ENCODE measurements at regions not wholly inside any gene's neighbourhood (a gene's known extent, or its start where the extent isn't known, plus 50 kb on each side); places are given as distances from the start of the nearest gene placed in this dataset.

DNA sequence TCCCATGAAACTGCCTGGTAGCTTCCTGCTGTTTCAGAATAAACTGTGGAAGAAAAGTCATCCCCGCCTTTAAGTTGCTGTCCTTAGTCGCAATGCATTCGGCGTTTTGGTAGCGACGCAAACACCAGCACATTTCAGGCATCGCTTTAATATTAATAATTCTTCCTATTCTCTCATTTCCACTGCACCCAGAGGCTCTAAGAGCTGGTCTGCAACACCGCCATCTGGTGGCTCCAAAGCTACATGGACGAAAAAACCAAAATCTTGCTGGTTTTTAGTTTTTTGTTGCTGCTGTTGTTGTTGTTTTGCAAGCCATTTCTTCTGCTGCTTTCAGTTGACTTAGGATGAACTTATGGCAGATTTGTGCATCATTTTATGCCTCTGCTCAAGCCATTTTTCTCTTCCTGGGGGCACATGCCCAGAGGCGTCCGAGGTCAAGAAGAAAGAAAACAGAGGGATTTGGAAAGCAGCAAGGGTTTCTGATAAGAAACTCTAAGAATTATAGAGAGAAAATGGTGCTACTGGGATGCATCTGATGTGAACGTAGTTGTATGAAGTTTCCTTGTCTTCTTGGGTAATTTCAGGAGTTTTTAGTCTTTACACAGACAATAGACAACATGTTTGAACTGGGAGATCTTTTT is 345.4 kb upstream of the KIRREL3 start:
- POLR2A ChIA-PET: no interaction called here
- Histone ChIP-seq H3K4me3 (no peak overlapping the region), H3K9me3 (no peaks in the 10 kb centered on the region), H3K4me2 (peak overlapping the region; percentile 52), H3K27ac (no peak overlapping the region), H3K4me1 (no peaks in the 10 kb centered on the region)
- ATAC-seq (peak in 1 of 2 experiments; percentile 52; a peak in 1 of 6 replicates), DNase-seq (ENCODE audit: low read depth in 1 of 2, low spot score in 1 of 2) (peak; percentile 24 to 25), FAIRE-seq (no peak)
- WGBS (ENCODE audit: missing lambda C conversion rate): under 1% methylated on average over 12 of the region's 12 CpGs
- CTCF ChIA-PET: interaction anchor here (0.7 to 2.7 kb wide), 10 partner anchors 8 to 904 kb away, joined by 3 to 17 read pairs (median 4); no protein-coding TSS in a partner anchor
- TF ChIP-seq HOXB13 (CRISPR knock-in tag; IDR thresholded peaks at IDR 0.05; ENCODE audit: low read depth) (no peak), RAD21 (conservative IDR thresholded peaks at IDR 0.05 in 1 of 2, IDR thresholded peaks at IDR 0.05 in 1 of 2) (peak; percentile 39 to 51; a peak in 4 of 5 replicates), SMC3 (IDR thresholded peaks at IDR 0.05) (peak; percentile 51)
- TF ChIP-seq, protein P1, sequence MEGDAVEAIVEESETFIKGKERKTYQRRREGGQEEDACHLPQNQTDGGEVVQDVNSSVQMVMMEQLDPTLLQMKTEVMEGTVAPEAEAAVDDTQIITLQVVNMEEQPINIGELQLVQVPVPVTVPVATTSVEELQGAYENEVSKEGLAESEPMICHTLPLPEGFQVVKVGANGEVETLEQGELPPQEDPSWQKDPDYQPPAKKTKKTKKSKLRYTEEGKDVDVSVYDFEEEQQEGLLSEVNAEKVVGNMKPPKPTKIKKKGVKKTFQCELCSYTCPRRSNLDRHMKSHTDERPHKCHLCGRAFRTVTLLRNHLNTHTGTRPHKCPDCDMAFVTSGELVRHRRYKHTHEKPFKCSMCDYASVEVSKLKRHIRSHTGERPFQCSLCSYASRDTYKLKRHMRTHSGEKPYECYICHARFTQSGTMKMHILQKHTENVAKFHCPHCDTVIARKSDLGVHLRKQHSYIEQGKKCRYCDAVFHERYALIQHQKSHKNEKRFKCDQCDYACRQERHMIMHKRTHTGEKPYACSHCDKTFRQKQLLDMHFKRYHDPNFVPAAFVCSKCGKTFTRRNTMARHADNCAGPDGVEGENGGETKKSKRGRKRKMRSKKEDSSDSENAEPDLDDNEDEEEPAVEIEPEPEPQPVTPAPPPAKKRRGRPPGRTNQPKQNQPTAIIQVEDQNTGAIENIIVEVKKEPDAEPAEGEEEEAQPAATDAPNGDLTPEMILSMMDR (IDR thresholded peaks at IDR 0.05): peak; percentile 52

DNA sequence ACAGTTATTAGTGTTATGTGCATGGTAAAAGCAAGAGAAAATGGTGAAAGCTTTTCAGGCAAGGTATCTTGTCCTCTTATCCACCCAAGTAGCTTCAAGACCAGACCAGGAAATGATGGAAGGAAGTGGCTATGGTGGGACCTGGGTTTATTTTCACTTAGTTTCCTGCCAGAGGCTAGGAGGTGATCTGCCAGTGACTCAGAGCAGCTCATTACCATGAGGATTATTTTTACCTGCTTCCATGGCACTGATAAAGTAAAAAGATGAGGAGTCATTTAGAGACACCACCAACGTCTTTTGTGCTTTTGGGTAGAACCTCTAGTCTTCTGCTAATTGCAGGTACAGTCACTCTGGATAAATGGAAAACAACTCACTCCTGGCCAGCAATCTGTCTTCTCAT is 339.9 kb upstream of the KIRREL3 start:
- Histone ChIP-seq H3K9me3 (no peaks in the 10 kb centered on the region), H3K4me1 (no peaks in the 10 kb centered on the region), H3K4me2 (no peak overlapping the region), H3K4me3 (no peak overlapping the region), H3K27ac (no peak overlapping the region)
- POLR2A ChIA-PET: no interaction called here
- DNase-seq (ENCODE audit: low read depth in 1 of 2, low spot score in 1 of 2) (no peak), FAIRE-seq (no peak), ATAC-seq (no peak)
- WGBS (ENCODE audit: missing lambda C conversion rate): 0% methylated on average over 1 of the region's 1 CpG
- CTCF ChIA-PET: no interaction called here
- no peak for TF ChIP-seq EHMT2 (IDR thresholded peaks at IDR 0.05; ENCODE audit: low read depth)
- no peak for TF ChIP-seq TFCP2L1 (CRISPR knock-in tag; IDR thresholded peaks at IDR 0.05)
- TF ChIP-seq CBX2 (IDR thresholded peaks at IDR 0.05; ENCODE audit: borderline replicate concordance, low read depth): no peak
- no peak for TF ChIP-seq POLR2A (IDR thresholded peaks at IDR 0.05; ENCODE audit: low read length)
- TF ChIP-seq HOXA7 (CRISPR knock-in tag; IDR thresholded peaks at IDR 0.05): no peak
- no peak for TF ChIP-seq SMC3 (IDR thresholded peaks at IDR 0.05)
- TF ChIP-seq ZNF302 (CRISPR knock-in tag; IDR thresholded peaks at IDR 0.05): no peak
- TF ChIP-seq, protein P1 (IDR thresholded peaks at IDR 0.05): no peak
- no peak for TF ChIP-seq ZSCAN20 (CRISPR knock-in tag; IDR thresholded peaks at IDR 0.05)
- no peak for TF ChIP-seq KDM1A (IDR thresholded peaks at IDR 0.05; ENCODE audit: low read depth)
- TF ChIP-seq HEYL (CRISPR knock-in tag; IDR thresholded peaks at IDR 0.05): no peak
- no peak for TF ChIP-seq MAZ (IDR thresholded peaks at IDR 0.05; ENCODE audit: borderline replicate concordance, low read depth, low read length)
- no peak for TF ChIP-seq RNF2 (IDR thresholded peaks at IDR 0.05; ENCODE audit: borderline replicate concordance, low read depth)

DNA sequence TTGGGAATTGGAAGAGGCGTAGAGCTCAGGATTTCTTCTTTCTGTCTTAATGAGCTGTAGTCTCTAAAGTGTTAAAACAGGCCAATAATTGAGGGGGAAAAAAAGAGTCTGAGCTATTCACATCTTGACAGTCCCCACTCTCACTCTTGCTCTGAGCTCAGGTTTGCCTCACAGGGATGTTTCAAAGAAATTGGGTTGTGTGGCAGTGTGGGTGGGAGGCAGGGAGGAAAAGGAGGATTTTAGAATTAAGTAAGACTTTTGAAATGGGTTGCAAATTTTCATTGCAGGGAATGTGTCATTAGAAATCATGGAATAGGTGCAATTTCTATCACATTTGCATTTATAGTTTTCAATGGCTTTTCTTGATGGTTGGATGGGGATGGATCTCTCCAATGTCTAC is 338.8 kb upstream of the KIRREL3 start:
- ChIA-PET CTCF (no interaction called here), POLR2A (no interaction called here)
- ATAC-seq: no peak
- no peaks in the 10 kb centered on the region for H3K9me3 ChIP-seq
- no peak overlapping the region for H3K4me2 ChIP-seq
- 6% methylated on average over 1 of the region's 1 CpG for WGBS (ENCODE audit: missing lambda C conversion rate)
- no peaks in the 10 kb centered on the region for H3K4me1 ChIP-seq
- H3K27ac ChIP-seq: no peak overlapping the region
- DNase-seq (ENCODE audit: low read depth in 1 of 2, low spot score in 1 of 2): no peak
- no peak overlapping the region for H3K4me3 ChIP-seq
- no peak for FAIRE-seq
- no peak for TF ChIP-seq KDM5A (IDR thresholded peaks at IDR 0.05)
- no peak for TF ChIP-seq HOXB13 (CRISPR knock-in tag; IDR thresholded peaks at IDR 0.05; ENCODE audit: low read depth)
- TF ChIP-seq, protein P2, sequence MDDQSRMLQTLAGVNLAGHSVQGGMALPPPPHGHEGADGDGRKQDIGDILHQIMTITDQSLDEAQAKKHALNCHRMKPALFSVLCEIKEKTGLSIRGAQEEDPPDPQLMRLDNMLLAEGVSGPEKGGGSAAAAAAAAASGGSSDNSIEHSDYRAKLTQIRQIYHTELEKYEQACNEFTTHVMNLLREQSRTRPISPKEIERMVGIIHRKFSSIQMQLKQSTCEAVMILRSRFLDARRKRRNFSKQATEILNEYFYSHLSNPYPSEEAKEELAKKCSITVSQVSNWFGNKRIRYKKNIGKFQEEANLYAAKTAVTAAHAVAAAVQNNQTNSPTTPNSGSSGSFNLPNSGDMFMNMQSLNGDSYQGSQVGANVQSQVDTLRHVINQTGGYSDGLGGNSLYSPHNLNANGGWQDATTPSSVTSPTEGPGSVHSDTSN (IDR thresholded peaks at IDR 0.05): no peak
- no peak for TF ChIP-seq EP300 (IDR thresholded peaks at IDR 0.05)
- TF ChIP-seq GATA3 (IDR thresholded peaks at IDR 0.05; ENCODE audit: borderline replicate concordance): no peak
- no peak for TF ChIP-seq ZFP36 (IDR thresholded peaks at IDR 0.05; ENCODE audit: borderline replicate concordance, partially characterized antibody)
- TF ChIP-seq, protein P3, sequence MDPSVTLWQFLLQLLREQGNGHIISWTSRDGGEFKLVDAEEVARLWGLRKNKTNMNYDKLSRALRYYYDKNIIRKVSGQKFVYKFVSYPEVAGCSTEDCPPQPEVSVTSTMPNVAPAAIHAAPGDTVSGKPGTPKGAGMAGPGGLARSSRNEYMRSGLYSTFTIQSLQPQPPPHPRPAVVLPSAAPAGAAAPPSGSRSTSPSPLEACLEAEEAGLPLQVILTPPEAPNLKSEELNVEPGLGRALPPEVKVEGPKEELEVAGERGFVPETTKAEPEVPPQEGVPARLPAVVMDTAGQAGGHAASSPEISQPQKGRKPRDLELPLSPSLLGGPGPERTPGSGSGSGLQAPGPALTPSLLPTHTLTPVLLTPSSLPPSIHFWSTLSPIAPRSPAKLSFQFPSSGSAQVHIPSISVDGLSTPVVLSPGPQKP (IDR thresholded peaks at IDR 0.05; ENCODE audit: low read depth, low read length): no peak
- TF ChIP-seq CBX8 (IDR thresholded peaks at IDR 0.05): no peak
- TF ChIP-seq RCOR1 (IDR thresholded peaks at IDR 0.05; ENCODE audit: low read depth, low read length): no peak
- TF ChIP-seq BHLHE40 (IDR thresholded peaks at IDR 0.05; ENCODE audit: low read depth, low read length): no peak
- TF ChIP-seq RFX5 (IDR thresholded peaks at IDR 0.05): no peak
- no peak for TF ChIP-seq ESRRA (IDR thresholded peaks at IDR 0.05; ENCODE audit: borderline replicate concordance, low read length)
- TF ChIP-seq EHMT2 (IDR thresholded peaks at IDR 0.05; ENCODE audit: low read depth): no peak
- TF ChIP-seq, protein P4, sequence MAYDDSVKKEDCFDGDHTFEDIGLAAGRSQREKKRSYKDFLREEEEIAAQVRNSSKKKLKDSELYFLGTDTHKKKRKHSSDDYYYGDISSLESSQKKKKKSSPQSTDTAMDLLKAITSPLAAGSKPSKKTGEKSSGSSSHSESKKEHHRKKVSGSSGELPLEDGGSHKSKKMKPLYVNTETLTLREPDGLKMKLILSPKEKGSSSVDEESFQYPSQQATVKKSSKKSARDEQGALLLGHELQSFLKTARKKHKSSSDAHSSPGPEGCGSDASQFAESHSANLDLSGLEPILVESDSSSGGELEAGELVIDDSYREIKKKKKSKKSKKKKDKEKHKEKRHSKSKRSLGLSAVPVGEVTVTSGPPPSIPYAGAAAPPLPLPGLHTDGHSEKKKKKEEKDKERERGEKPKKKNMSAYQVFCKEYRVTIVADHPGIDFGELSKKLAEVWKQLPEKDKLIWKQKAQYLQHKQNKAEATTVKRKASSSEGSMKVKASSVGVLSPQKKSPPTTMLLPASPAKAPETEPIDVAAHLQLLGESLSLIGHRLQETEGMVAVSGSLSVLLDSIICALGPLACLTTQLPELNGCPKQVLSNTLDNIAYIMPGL (CRISPR knock-in tag; IDR thresholded peaks at IDR 0.05; ENCODE audit: borderline replicate concordance): no peak
